Esophagus squamous epithelium (tissue), 4 donors: ENCODE measurements at regions not wholly inside any gene's neighbourhood (a gene's known extent, or its start where the extent isn't known, plus 50 kb on each side); places are given as distances from the start of the nearest gene placed in this dataset.

Experiments used
- POLR2A ChIP-seq, 4 donors: fragments of 450-650 bp; IDR thresholded peaks; one replicate each; pipeline ENCODE4 v1.6.1; 2017; ENCODE audit warnings: antibody characterized with exemption in 4 of 4, mild to moderate bottlenecking in 4 of 4, moderate library complexity in 3 of 4
- TF ChIP-seq, protein P1 (sequence below), 6 experiments: fragments of 450-650 bp in 4 of 6; fragments of 200-600 bp in 2 of 6; sonication (generic) in 2 of 6; IDR thresholded peaks; one replicate each; pipeline ENCODE4 v1.5.1; 2016 to 2019; ENCODE audit warnings: antibody characterized with exemption in 6 of 6, mild to moderate bottlenecking in 4 of 6, moderate library complexity in 4 of 6

DNA sequence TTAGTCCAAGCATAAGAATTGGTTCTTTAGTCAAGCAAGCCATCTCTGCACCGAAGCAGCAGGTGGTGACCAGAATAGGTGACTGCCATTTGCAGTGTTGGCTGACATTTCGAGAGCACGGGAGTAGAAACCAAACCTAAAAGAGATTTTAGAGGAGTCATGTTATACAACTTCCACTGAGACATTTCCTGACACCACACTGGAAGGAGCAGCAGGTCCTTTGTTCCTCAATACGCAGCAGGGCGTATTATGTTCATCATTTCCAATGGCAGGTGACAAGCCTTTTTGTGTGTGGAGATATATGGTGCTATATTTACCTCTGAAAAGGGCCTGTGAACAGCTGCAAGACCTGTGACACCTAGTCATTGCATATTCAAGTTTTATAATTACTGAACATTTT is 418.8 kb upstream of the NETO1 start:
- TF ChIP-seq, protein P1, sequence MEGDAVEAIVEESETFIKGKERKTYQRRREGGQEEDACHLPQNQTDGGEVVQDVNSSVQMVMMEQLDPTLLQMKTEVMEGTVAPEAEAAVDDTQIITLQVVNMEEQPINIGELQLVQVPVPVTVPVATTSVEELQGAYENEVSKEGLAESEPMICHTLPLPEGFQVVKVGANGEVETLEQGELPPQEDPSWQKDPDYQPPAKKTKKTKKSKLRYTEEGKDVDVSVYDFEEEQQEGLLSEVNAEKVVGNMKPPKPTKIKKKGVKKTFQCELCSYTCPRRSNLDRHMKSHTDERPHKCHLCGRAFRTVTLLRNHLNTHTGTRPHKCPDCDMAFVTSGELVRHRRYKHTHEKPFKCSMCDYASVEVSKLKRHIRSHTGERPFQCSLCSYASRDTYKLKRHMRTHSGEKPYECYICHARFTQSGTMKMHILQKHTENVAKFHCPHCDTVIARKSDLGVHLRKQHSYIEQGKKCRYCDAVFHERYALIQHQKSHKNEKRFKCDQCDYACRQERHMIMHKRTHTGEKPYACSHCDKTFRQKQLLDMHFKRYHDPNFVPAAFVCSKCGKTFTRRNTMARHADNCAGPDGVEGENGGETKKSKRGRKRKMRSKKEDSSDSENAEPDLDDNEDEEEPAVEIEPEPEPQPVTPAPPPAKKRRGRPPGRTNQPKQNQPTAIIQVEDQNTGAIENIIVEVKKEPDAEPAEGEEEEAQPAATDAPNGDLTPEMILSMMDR (IDR thresholded peaks at IDR 0.05), result no peak
- TF ChIP-seq POLR2A (IDR thresholded peaks at IDR 0.05), result no peak
